ENCODE measurements at regions not wholly inside any gene's neighbourhood (a gene's known extent, or its start where the extent isn't known, plus 50 kb on each side); places are given as distances from the start of the nearest gene placed in this dataset.

GRCh38 chr4:35166466-35166865 is 1077.8 kb downstream of the ARAP2 start:
- intact Hi-C loops (cut with micrococcal nuclease), result no loop called here
- DNase-seq (no peak), ATAC-seq (no peak)

- ATAC-seq, result no peak
- intact Hi-C loops (cut with micrococcal nuclease), result no loop called here
- DNase-seq, result no peak
Measured at GRCh38 chr4:35167385-35167784, 1076.9 kb downstream of the ARAP2 start.

- DNase-seq, result no peak
- ATAC-seq, result no peak
- intact Hi-C loops (cut with micrococcal nuclease), result no loop called here
Measured at GRCh38 chr4:35175487-35175886, 1068.8 kb downstream of the ARAP2 start.

- ATAC-seq (no peak), DNase-seq (no peak)
- intact Hi-C loops (cut with micrococcal nuclease), result no loop called here
Measured at GRCh38 chr4:35175894-35176293, 1068.4 kb downstream of the ARAP2 start.

- intact Hi-C loops (cut with micrococcal nuclease), result no loop called here
- DNase-seq (no peak), ATAC-seq (no peak)
Measured at GRCh38 chr4:35182451-35182850, 1061.9 kb downstream of the ARAP2 start.

- no peak for DNase-seq
- ATAC-seq, result no peak
- intact Hi-C loops (cut with micrococcal nuclease), result no loop called here
Measured at GRCh38 chr4:35189988-35190613, 1054.2 kb downstream of the ARAP2 start.

- ATAC-seq (no peak), DNase-seq (no peak)
- intact Hi-C loops (cut with micrococcal nuclease), result no loop called here
Measured at GRCh38 chr4:35201403-35201802, 1042.9 kb downstream of the ARAP2 start.

GRCh38 chr4:35216636-35217035 is 1027.7 kb downstream of the ARAP2 start:
- DNase-seq (no peak), ATAC-seq (no peak)
- intact Hi-C loops (cut with micrococcal nuclease), result no loop called here

- DNase-seq, result no peak
- ATAC-seq, result no peak
- intact Hi-C loops (cut with micrococcal nuclease), result no loop called here
Measured at GRCh38 chr4:35217331-35217730, 1027.0 kb downstream of the ARAP2 start.

GRCh38 chr4:35228313-35228712 is 1016.0 kb downstream of the ARAP2 start:
- intact Hi-C loops (cut with micrococcal nuclease), result no loop called here
- no peak for DNase-seq
- no peak for ATAC-seq

GRCh38 chr4:35229021-35229420 is 1015.3 kb downstream of the ARAP2 start:
- ATAC-seq (no peak), DNase-seq (no peak)
- intact Hi-C loops (cut with micrococcal nuclease), result no loop called here

- intact Hi-C loops (cut with micrococcal nuclease), result no loop called here
- no peak for DNase-seq
- no peak for ATAC-seq
Measured at GRCh38 chr4:35237924-35238323, 1006.4 kb downstream of the ARAP2 start.

- intact Hi-C loops (cut with micrococcal nuclease), result no loop called here
- ATAC-seq, result no peak
- no peak for DNase-seq
Measured at GRCh38 chr4:35238793-35239192, 1005.5 kb downstream of the ARAP2 start.

- intact Hi-C loops (cut with micrococcal nuclease), result no loop called here
- no peak for ATAC-seq
- no peak for DNase-seq
Measured at GRCh38 chr4:35246493-35246892, 997.8 kb downstream of the ARAP2 start.

GRCh38 chr4:35247047-35247446 is 997.3 kb downstream of the ARAP2 start:
- ATAC-seq (no peak), DNase-seq (no peak)
- intact Hi-C loops (cut with micrococcal nuclease), result no loop called here

GRCh38 chr4:35250331-35250730 is 994.0 kb downstream of the ARAP2 start:
- intact Hi-C loops (cut with micrococcal nuclease), result no loop called here
- no peak for ATAC-seq
- no peak for DNase-seq

- DNase-seq (no peak), ATAC-seq (no peak)
- intact Hi-C loops (cut with micrococcal nuclease), result no loop called here
Measured at GRCh38 chr4:35250761-35251160, 993.6 kb downstream of the ARAP2 start.

GRCh38 chr4:35252071-35252470 is 992.2 kb downstream of the ARAP2 start:
- intact Hi-C loops (cut with micrococcal nuclease), result no loop called here
- ATAC-seq (no peak), DNase-seq (no peak)

- no peak for DNase-seq
- no peak for ATAC-seq
- intact Hi-C loops (cut with micrococcal nuclease), result no loop called here
Measured at GRCh38 chr4:35252866-35253265, 991.4 kb downstream of the ARAP2 start.

GRCh38 chr4:35253331-35253730 is 991.0 kb downstream of the ARAP2 start:
- DNase-seq (no peak), ATAC-seq (no peak)
- intact Hi-C loops (cut with micrococcal nuclease), result no loop called here

GRCh38 chr4:35286434-35286833 is 957.9 kb downstream of the ARAP2 start:
- DNase-seq, result no peak
- intact Hi-C loops (cut with micrococcal nuclease), result no loop called here
- no peak for ATAC-seq

Measured in left ventricle myocardium superior (tissue), 1 donor.